HG02763 (cell line): ENCODE measurements at regions not wholly inside any gene's neighbourhood (a gene's known extent, or its start where the extent isn't known, plus 50 kb on each side); places are given as distances from the start of the nearest gene placed in this dataset.
"Not testable (repeated sequence)": the region's sequence is repeated elsewhere in the genome, so short reads cannot be mapped to it uniquely, and the experiment has no call there.

ENCODE experiments used
- ATAC-seq: cut with Tn5 transposase; IDR thresholded peaks from one replicate; pipeline ENCODE4 v1.9.1; 2021; ENCODE audit warnings: mild to moderate bottlenecking, moderate library complexity; ENCODE audit not compliant: unreplicated experiment

- not testable (repeated sequence) for ATAC-seq
Observed at GRCh38 chr15:77910030-77910911, 167.2 kb downstream of the TBC1D2B start.

GRCh38 chr15:77909182-77909940 lies 168.2 kb downstream of the TBC1D2B start:
- ATAC-seq = no peak

- not testable (repeated sequence) for ATAC-seq
Observed at GRCh38 chr15:77908752-77909111, 168.8 kb downstream of the TBC1D2B start.

- no peak for ATAC-seq
Observed at GRCh38 chr15:77907824-77908751, 169.4 kb downstream of the TBC1D2B start.

GRCh38 chr15:77906062-77906990 lies 171.2 kb downstream of the TBC1D2B start:
- ATAC-seq = not testable (repeated sequence)

- ATAC-seq = no peak
Observed at GRCh38 chr15:77905301-77905920, 172.1 kb downstream of the TBC1D2B start.

GRCh38 chr15:77904901-77905300 lies 172.6 kb downstream of the TBC1D2B start:
- no peak for ATAC-seq

GRCh38 chr15:77904436-77904821 lies 173.1 kb downstream of the TBC1D2B start:
- no peak for ATAC-seq

- ATAC-seq = not testable (repeated sequence)
Observed at GRCh38 chr15:77903761-77904435, 173.6 kb downstream of the TBC1D2B start.

GRCh38 chr15:77902921-77903760 lies 174.4 kb downstream of the TBC1D2B start:
- not testable (repeated sequence) for ATAC-seq

- no peak for ATAC-seq
Observed at GRCh38 chr15:77901921-77902750, 175.4 kb downstream of the TBC1D2B start.

GRCh38 chr15:77901251-77901881 lies 176.1 kb downstream of the TBC1D2B start:
- ATAC-seq = no peak

- ATAC-seq = not testable (repeated sequence)
Observed at GRCh38 chr15:77900331-77900963, 177.1 kb downstream of the TBC1D2B start.

GRCh38 chr15:77899776-77900175 lies 177.7 kb downstream of the TBC1D2B start:
- not testable (repeated sequence) for ATAC-seq

GRCh38 chr15:77898811-77899730 lies 178.4 kb downstream of the TBC1D2B start:
- no peak for ATAC-seq
